ENCODE measurements at regions not wholly inside any gene's neighbourhood (a gene's known extent, or its start where the extent isn't known, plus 50 kb on each side); places are given as distances from the start of the nearest gene placed in this dataset.

- no peak for DNase-seq (ENCODE audit: low read depth in 3 of 3)
Measured at GRCh38 chr4:19408490-19408889, 843.2 kb upstream of the SLIT2 start.

- DNase-seq (ENCODE audit: low read depth in 3 of 3) = no peak
Measured at GRCh38 chr4:19406789-19407188, 844.9 kb upstream of the SLIT2 start.

GRCh38 chr4:19403786-19404370, 847.8 kb upstream of the SLIT2 start:
- no peak for DNase-seq (ENCODE audit: low read depth in 3 of 3)

- no peak for DNase-seq (ENCODE audit: low read depth in 3 of 3)
Measured at GRCh38 chr4:19402581-19403065, 849.1 kb upstream of the SLIT2 start.

GRCh38 chr4:19401301-19402080, 850.2 kb upstream of the SLIT2 start:
- no peak for DNase-seq (ENCODE audit: low read depth in 3 of 3)

GRCh38 chr4:19400820-19401219, 850.9 kb upstream of the SLIT2 start:
- no peak for DNase-seq (ENCODE audit: low read depth in 3 of 3)

GRCh38 chr4:19399001-19399400, 852.7 kb upstream of the SLIT2 start:
- no peak for DNase-seq (ENCODE audit: low read depth in 3 of 3)

- no peak for DNase-seq (ENCODE audit: low read depth in 3 of 3)
Measured at GRCh38 chr4:19386786-19387185, 864.9 kb upstream of the SLIT2 start.

- no peak for DNase-seq (ENCODE audit: low read depth in 3 of 3)
Measured at GRCh38 chr4:19382993-19383756, 868.5 kb upstream of the SLIT2 start.

GRCh38 chr4:19381068-19381467, 870.6 kb upstream of the SLIT2 start:
- DNase-seq (ENCODE audit: low read depth in 3 of 3) = no peak

- no peak for DNase-seq (ENCODE audit: low read depth in 3 of 3)
Measured at GRCh38 chr4:19380600-19380999, 871.1 kb upstream of the SLIT2 start.

GRCh38 chr4:19379191-19379708, 872.5 kb upstream of the SLIT2 start:
- DNase-seq (ENCODE audit: low read depth in 3 of 3) = no peak

GRCh38 chr4:19375931-19376330, 875.8 kb upstream of the SLIT2 start:
- DNase-seq (ENCODE audit: low read depth in 3 of 3) = no peak

GRCh38 chr4:19375136-19375804, 876.4 kb upstream of the SLIT2 start:
- DNase-seq (ENCODE audit: low read depth in 3 of 3) = no peak

- DNase-seq (ENCODE audit: low read depth in 3 of 3) = no peak
Measured at GRCh38 chr4:19372390-19372789, 879.3 kb upstream of the SLIT2 start.

GRCh38 chr4:19368800-19369199, 882.9 kb upstream of the SLIT2 start:
- no peak for DNase-seq (ENCODE audit: low read depth in 3 of 3)

GRCh38 chr4:19366916-19367315, 884.8 kb upstream of the SLIT2 start:
- no peak for DNase-seq (ENCODE audit: low read depth in 3 of 3)

GRCh38 chr4:19358015-19358414, 893.7 kb upstream of the SLIT2 start:
- DNase-seq (ENCODE audit: low read depth in 3 of 3) = no peak

- DNase-seq (ENCODE audit: low read depth in 3 of 3) = no peak
Measured at GRCh38 chr4:19349416-19349815, 902.3 kb upstream of the SLIT2 start.

- no peak for DNase-seq (ENCODE audit: low read depth in 3 of 3)
Measured at GRCh38 chr4:19348746-19349145, 903.0 kb upstream of the SLIT2 start.

GRCh38 chr4:19346636-19347035, 905.1 kb upstream of the SLIT2 start:
- DNase-seq (ENCODE audit: low read depth in 3 of 3) = no peak

- DNase-seq (ENCODE audit: low read depth in 3 of 3) = no peak
Measured at GRCh38 chr4:19329631-19330030, 922.1 kb upstream of the SLIT2 start.

Measured in stimulated activated CD4-positive, alpha-beta T cell treated with anti-CD3 and anti-CD28 coated beads, TNF-alpha, amount 100 ng/mL, for 48 hours (primary cell).